ENCODE measurements at regions not wholly inside any gene's neighbourhood (a gene's known extent, or its start where the extent isn't known, plus 50 kb on each side); places are given as distances from the start of the nearest gene placed in this dataset.

- no peak for TF ChIP-seq USF1 (IDR thresholded peaks at IDR 0.05)
- TF ChIP-seq CEBPB (IDR thresholded peaks at IDR 0.05), result peak; percentile 80
Observed at GRCh38 chr6:145139140-145139850, 596.0 kb downstream of the EPM2A start.

DNA sequence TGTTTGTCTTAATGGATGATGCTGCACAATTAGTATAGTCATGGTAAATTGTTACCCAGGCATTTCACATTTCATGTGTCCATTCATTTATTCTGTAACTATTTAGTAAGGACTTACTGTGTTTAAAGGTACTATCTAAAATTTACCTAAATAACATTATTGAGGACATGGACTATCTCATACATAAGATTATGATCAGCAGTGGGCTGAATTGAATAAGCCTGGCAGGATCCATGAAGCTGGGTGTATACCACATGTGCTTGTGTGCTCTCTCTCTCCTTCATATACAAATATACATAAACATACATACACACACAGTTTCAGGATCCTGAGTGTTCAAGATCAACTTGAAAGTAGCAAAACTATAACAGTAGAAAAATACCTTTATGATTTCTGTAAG lies 595.4 kb downstream of the EPM2A start:
- TF ChIP-seq YY1 (IDR thresholded peaks at IDR 0.05; ENCODE audit: low read depth) (no peak), REST (IDR thresholded peaks at IDR 0.05; ENCODE audit: low read depth) (no peak), TEAD4 (IDR thresholded peaks at IDR 0.05) (no peak), CEBPB (IDR thresholded peaks at IDR 0.05) (no peak), EGR1 (IDR thresholded peaks at IDR 0.05) (no peak), FOXM1 (IDR thresholded peaks at IDR 0.05; ENCODE audit: borderline replicate concordance, low read depth) (no peak), CREB1 (IDR thresholded peaks at IDR 0.05; ENCODE audit: low read depth) (no peak), TAF1 (IDR thresholded peaks at IDR 0.05; ENCODE audit: low read depth) (no peak), USF1 (IDR thresholded peaks at IDR 0.05) (no peak)

- TF ChIP-seq CREB1 (IDR thresholded peaks at IDR 0.05; ENCODE audit: low read depth) (no peak), REST (IDR thresholded peaks at IDR 0.05; ENCODE audit: low read depth) (no peak), ZBTB7A (IDR thresholded peaks at IDR 0.05; ENCODE audit: low read depth) (no peak), TCF12 (IDR thresholded peaks at IDR 0.05; ENCODE audit: low read depth) (no peak), USF1 (IDR thresholded peaks at IDR 0.05) (no peak), NFIC (IDR thresholded peaks at IDR 0.05) (no peak), RAD21 (IDR thresholded peaks at IDR 0.05; ENCODE audit: low read depth) (no peak), TAF1 (IDR thresholded peaks at IDR 0.05; ENCODE audit: low read depth) (no peak), YY1 (IDR thresholded peaks at IDR 0.05; ENCODE audit: low read depth) (no peak), EGR1 (IDR thresholded peaks at IDR 0.05) (no peak), EP300 (IDR thresholded peaks at IDR 0.05; ENCODE audit: borderline replicate concordance) (no peak), MAX (IDR thresholded peaks at IDR 0.05) (no peak), CEBPB (IDR thresholded peaks at IDR 0.05) (no peak), TEAD4 (IDR thresholded peaks at IDR 0.05) (no peak), FOXM1 (IDR thresholded peaks at IDR 0.05; ENCODE audit: borderline replicate concordance, low read depth) (no peak)
Observed at GRCh38 chr6:145141572-145141971, 593.7 kb downstream of the EPM2A start.

- no peak for TF ChIP-seq USF1 (IDR thresholded peaks at IDR 0.05)
- TF ChIP-seq RAD21 (IDR thresholded peaks at IDR 0.05; ENCODE audit: low read depth), result no peak
- no peak for TF ChIP-seq NFIC (IDR thresholded peaks at IDR 0.05)
- no peak for TF ChIP-seq REST (IDR thresholded peaks at IDR 0.05; ENCODE audit: low read depth)
- no peak for TF ChIP-seq EP300 (IDR thresholded peaks at IDR 0.05; ENCODE audit: borderline replicate concordance)
- TF ChIP-seq YY1 (IDR thresholded peaks at IDR 0.05; ENCODE audit: low read depth), result no peak
- TF ChIP-seq TAF1 (IDR thresholded peaks at IDR 0.05; ENCODE audit: low read depth), result no peak
- TF ChIP-seq EGR1 (IDR thresholded peaks at IDR 0.05), result no peak
Observed at GRCh38 chr6:145142958-145143357, 592.4 kb downstream of the EPM2A start.
